Liver (tissue), 8 donors: ENCODE measurements at regions not wholly inside any gene's neighbourhood (a gene's known extent, or its start where the extent isn't known, plus 50 kb on each side); places are given as distances from the start of the nearest gene placed in this dataset.
"Not testable (repeated sequence)": the region's sequence is repeated elsewhere in the genome, so short reads cannot be mapped to it uniquely, and the experiment has no call there.

Source experiments
- DNase-seq: peaks from one replicate; pipeline ENCODE4 v3.0.0-alpha.2; 2017; ENCODE audit warnings: low spot score
- H3K27ac ChIP-seq, 2 donors: one replicate each; pipeline ENCODE4 v1.7.0; 2013; ENCODE audit warnings: inconsistent platforms in 2 of 2, low read length in 2 of 2, control low read depth in 1 of 2, low read depth in 1 of 2, mild to moderate bottlenecking in 1 of 2
- H3K27me3 ChIP-seq, 4 donors: one replicate each; pipeline versions ENCODE4 v1.6.1 to v1.7.0; 2013; ENCODE audit warnings: low read length in 3 of 4, inconsistent platforms in 1 of 4, mild to moderate bottlenecking in 1 of 4, moderate library complexity in 1 of 4; ENCODE audit not compliant: control insufficient read depth in 4 of 4, insufficient read depth in 4 of 4
- H3K36me3 ChIP-seq, 4 donors: one replicate each; pipeline versions ENCODE4 v1.6.1 to v1.7.0; 2013; ENCODE audit warnings: low read length in 3 of 4, mild to moderate bottlenecking in 3 of 4, low read depth in 1 of 4, moderate library complexity in 1 of 4; ENCODE audit not compliant: control insufficient read depth in 4 of 4, insufficient read depth in 3 of 4
- H3K4me1 ChIP-seq, 4 donors: one replicate each; pipeline versions ENCODE4 v1.6.1 to v1.7.0; 2013; ENCODE audit warnings: low read length in 3 of 4, mild to moderate bottlenecking in 3 of 4, moderate library complexity in 1 of 4; ENCODE audit not compliant: control insufficient read depth in 4 of 4, insufficient read depth in 4 of 4
- H3K4me3 ChIP-seq, 3 donors: one replicate each; pipeline versions ENCODE4 v1.6.1 to v1.7.0; 2013; ENCODE audit warnings: low read length in 3 of 3, control low read depth in 1 of 3, low read depth in 1 of 3, mild to moderate bottlenecking in 1 of 3
- H3K9ac ChIP-seq, 2 donors: one replicate each; pipeline ENCODE4 v1.7.0; 2013; ENCODE audit warnings: low read length in 2 of 2, mild to moderate bottlenecking in 2 of 2, moderate library complexity in 2 of 2, control low read depth in 1 of 2, low read depth in 1 of 2
- H3K9me3 ChIP-seq, 4 donors: one replicate each; pipeline versions ENCODE4 v1.6.1 to v1.7.0; 2013; ENCODE audit warnings: low read length in 3 of 4; ENCODE audit not compliant: control insufficient read depth in 4 of 4
- EGR1 ChIP-seq, 2 donors: IDR thresholded peaks; 2 replicates each; pipeline ENCODE4 v1.6.1; 2016 to 2018; ENCODE audit warnings: antibody characterized with exemption in 2 of 2, low read depth in 2 of 2
- FOXA1 ChIP-seq: IDR thresholded peaks from 2 replicates; pipeline ENCODE4 v1.6.1; 2016; ENCODE audit warnings: antibody characterized with exemption
- FOXA2 ChIP-seq: IDR thresholded peaks from 2 replicates; pipeline ENCODE4 v1.6.1; 2016; ENCODE audit warnings: antibody characterized with exemption
- GABPA ChIP-seq, 2 donors: IDR thresholded peaks in 1 of 2; conservative IDR thresholded peaks in 1 of 2; 2 replicates each; pipeline ENCODE4 v1.6.1; 2016; ENCODE audit warnings: antibody characterized with exemption in 2 of 2, mild to moderate bottlenecking in 1 of 2, moderate library complexity in 1 of 2
- HNF4A ChIP-seq, 2 donors: conservative IDR thresholded peaks; 2 replicates each; pipeline ENCODE4 v1.6.1; 2016; ENCODE audit warnings: antibody characterized with exemption in 2 of 2, mild to moderate bottlenecking in 2 of 2
- HNF4G ChIP-seq: IDR thresholded peaks from 2 replicates; pipeline ENCODE4 v1.6.1; 2016; ENCODE audit warnings: antibody characterized with exemption
- NR2F2 ChIP-seq: IDR thresholded peaks from 2 replicates; pipeline ENCODE4 v1.6.1; 2016; ENCODE audit warnings: antibody characterized with exemption
- RAD21 ChIP-seq, 2 donors: IDR thresholded peaks; 2 replicates each; pipeline ENCODE4 v1.6.1; 2016; ENCODE audit warnings: antibody characterized with exemption in 2 of 2, mild to moderate bottlenecking in 2 of 2
- RXRA ChIP-seq, 2 donors: IDR thresholded peaks; 2 replicates each; pipeline ENCODE4 v1.6.1; 2017 to 2018; ENCODE audit warnings: antibody characterized with exemption in 2 of 2, mild to moderate bottlenecking in 1 of 2
- TAF1 ChIP-seq: conservative IDR thresholded peaks from 2 replicates; pipeline ENCODE4 v1.6.1; 2016; ENCODE audit warnings: antibody characterized with exemption, mild to moderate bottlenecking
- YY1 ChIP-seq: IDR thresholded peaks from 2 replicates; pipeline ENCODE4 v1.6.1; 2016; ENCODE audit warnings: antibody characterized with exemption, mild to moderate bottlenecking
- WGBS: extraction: QIAGEN DNeasy Blood & Tissue Kit; methylation state at CpG from one replicate; pipeline ENCODE4 v1.1.7; 2013; 5-methylcytosine and 5-hydroxymethylcytosine counted together
- TF ChIP-seq, protein P1 (sequence below): IDR thresholded peaks from 2 replicates; pipeline ENCODE4 v1.6.1; 2016; ENCODE audit warnings: antibody characterized with exemption, mild to moderate bottlenecking
- TF ChIP-seq, protein P2 (sequence below): IDR thresholded peaks from 2 replicates; pipeline ENCODE4 v1.6.1; 2016; ENCODE audit warnings: antibody characterized with exemption
- TF ChIP-seq, protein P3 (sequence below): IDR thresholded peaks from 2 replicates; pipeline ENCODE4 v1.6.1; 2016; ENCODE audit warnings: antibody characterized with exemption
- TF ChIP-seq, protein P4 (sequence below): fragments of 150-350 bp; IDR thresholded peaks from 2 replicates; pipeline ENCODE4 v1.5.1; 2017; ENCODE audit warnings: improper control_type of control experiment, low read depth, low read length; ENCODE audit not compliant: missing input control
- TF ChIP-seq, protein P5 (sequence below): IDR thresholded peaks from 2 replicates; pipeline ENCODE4 v1.6.1; 2016; ENCODE audit warnings: antibody characterized with exemption
- donor health status: healthy.
- donor health status: healthy.
- donor health status: healthy.
- donor health status: healthy.
- donor health status: healthy.

DNA sequence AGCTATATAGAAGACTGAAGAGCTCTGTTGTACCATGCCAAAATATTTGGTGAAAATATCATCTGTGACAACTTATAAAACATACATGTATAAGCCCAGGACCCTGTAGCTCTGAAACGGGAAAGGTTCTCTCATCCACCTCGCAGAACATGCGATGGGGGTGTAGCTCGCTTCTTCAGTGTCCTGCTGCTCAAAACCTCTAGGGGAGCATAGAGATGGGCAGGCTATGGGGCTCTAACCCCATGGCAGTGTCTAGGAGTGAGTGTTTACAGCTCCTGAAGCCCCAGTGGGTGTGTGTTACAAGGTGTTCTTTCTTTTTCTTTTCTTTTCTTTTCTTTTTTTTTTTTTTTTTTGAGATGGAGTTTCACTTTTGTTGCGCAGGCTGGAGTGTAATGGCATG is 505.2 kb upstream of the SYNCRIP start:
- H3K27ac ChIP-seq: no peak overlapping the region
- TF ChIP-seq, protein P1, sequence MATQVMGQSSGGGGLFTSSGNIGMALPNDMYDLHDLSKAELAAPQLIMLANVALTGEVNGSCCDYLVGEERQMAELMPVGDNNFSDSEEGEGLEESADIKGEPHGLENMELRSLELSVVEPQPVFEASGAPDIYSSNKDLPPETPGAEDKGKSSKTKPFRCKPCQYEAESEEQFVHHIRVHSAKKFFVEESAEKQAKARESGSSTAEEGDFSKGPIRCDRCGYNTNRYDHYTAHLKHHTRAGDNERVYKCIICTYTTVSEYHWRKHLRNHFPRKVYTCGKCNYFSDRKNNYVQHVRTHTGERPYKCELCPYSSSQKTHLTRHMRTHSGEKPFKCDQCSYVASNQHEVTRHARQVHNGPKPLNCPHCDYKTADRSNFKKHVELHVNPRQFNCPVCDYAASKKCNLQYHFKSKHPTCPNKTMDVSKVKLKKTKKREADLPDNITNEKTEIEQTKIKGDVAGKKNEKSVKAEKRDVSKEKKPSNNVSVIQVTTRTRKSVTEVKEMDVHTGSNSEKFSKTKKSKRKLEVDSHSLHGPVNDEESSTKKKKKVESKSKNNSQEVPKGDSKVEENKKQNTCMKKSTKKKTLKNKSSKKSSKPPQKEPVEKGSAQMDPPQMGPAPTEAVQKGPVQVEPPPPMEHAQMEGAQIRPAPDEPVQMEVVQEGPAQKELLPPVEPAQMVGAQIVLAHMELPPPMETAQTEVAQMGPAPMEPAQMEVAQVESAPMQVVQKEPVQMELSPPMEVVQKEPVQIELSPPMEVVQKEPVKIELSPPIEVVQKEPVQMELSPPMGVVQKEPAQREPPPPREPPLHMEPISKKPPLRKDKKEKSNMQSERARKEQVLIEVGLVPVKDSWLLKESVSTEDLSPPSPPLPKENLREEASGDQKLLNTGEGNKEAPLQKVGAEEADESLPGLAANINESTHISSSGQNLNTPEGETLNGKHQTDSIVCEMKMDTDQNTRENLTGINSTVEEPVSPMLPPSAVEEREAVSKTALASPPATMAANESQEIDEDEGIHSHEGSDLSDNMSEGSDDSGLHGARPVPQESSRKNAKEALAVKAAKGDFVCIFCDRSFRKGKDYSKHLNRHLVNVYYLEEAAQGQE: no peak
- TF ChIP-seq TAF1 (no peak), HNF4A (conservative IDR thresholded peaks at IDR 0.05) (no peak), NR2F2 (no peak), RXRA (IDR thresholded peaks at IDR 0.05) (no peak), RAD21 (IDR thresholded peaks at IDR 0.05) (no peak), YY1 (no peak), FOXA2 (no peak)
- 89% methylated on average over 5 of the region's 5 CpGs for WGBS

DNA sequence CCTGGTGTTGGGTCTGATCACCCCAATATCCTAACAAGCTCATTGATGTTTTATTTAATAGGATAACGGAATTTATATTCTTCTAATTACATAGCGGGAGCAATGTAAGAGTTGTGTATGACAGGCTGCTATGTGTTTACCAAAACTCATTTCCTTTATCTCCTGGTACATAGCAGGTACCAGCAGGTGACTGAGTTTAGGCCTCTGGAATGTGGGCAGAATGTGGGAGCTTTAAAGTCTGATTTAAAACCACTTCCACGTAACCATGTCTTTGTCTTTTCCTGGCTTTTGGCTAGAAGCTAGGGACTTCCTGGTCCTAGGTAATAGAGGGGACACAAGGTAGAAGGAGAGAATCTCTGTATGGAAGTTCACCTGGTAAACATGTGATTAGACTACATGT is 504.6 kb upstream of the SYNCRIP start:
- Histone ChIP-seq H3K4me3 (no peak overlapping the region), H3K9ac (no peak overlapping the region), H3K4me1 (no peaks in the 10 kb centered on the region), H3K9me3 (no peaks in the 10 kb centered on the region), H3K36me3 (no peaks in the 10 kb centered on the region), H3K27ac (no peak overlapping the region), H3K27me3 (no peaks in the 10 kb centered on the region)
- WGBS: 95% methylated on average over 3 of the region's 3 CpGs
- DNase-seq: no peak
- TF ChIP-seq YY1 (no peak), HNF4A (conservative IDR thresholded peaks at IDR 0.05) (no peak), HNF4G (no peak), RAD21 (IDR thresholded peaks at IDR 0.05) (no peak), TAF1 (no peak), FOXA2 (no peak), GABPA (IDR thresholded peaks at IDR 0.05 in 1 of 2, conservative IDR thresholded peaks at IDR 0.05 in 1 of 2) (no peak), FOXA1 (no peak), RXRA (IDR thresholded peaks at IDR 0.05) (no peak), EGR1 (IDR thresholded peaks at IDR 0.05; ENCODE audit: low read depth in 2 of 2) (no peak)
- TF ChIP-seq, protein P2, sequence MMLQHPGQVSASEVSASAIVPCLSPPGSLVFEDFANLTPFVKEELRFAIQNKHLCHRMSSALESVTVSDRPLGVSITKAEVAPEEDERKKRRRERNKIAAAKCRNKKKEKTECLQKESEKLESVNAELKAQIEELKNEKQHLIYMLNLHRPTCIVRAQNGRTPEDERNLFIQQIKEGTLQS: no peak
- TF ChIP-seq, protein P3, sequence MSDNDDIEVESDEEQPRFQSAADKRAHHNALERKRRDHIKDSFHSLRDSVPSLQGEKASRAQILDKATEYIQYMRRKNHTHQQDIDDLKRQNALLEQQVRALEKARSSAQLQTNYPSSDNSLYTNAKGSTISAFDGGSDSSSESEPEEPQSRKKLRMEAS: no peak
- TF ChIP-seq, protein P4, sequence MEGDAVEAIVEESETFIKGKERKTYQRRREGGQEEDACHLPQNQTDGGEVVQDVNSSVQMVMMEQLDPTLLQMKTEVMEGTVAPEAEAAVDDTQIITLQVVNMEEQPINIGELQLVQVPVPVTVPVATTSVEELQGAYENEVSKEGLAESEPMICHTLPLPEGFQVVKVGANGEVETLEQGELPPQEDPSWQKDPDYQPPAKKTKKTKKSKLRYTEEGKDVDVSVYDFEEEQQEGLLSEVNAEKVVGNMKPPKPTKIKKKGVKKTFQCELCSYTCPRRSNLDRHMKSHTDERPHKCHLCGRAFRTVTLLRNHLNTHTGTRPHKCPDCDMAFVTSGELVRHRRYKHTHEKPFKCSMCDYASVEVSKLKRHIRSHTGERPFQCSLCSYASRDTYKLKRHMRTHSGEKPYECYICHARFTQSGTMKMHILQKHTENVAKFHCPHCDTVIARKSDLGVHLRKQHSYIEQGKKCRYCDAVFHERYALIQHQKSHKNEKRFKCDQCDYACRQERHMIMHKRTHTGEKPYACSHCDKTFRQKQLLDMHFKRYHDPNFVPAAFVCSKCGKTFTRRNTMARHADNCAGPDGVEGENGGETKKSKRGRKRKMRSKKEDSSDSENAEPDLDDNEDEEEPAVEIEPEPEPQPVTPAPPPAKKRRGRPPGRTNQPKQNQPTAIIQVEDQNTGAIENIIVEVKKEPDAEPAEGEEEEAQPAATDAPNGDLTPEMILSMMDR: no peak
- TF ChIP-seq, protein P5, sequence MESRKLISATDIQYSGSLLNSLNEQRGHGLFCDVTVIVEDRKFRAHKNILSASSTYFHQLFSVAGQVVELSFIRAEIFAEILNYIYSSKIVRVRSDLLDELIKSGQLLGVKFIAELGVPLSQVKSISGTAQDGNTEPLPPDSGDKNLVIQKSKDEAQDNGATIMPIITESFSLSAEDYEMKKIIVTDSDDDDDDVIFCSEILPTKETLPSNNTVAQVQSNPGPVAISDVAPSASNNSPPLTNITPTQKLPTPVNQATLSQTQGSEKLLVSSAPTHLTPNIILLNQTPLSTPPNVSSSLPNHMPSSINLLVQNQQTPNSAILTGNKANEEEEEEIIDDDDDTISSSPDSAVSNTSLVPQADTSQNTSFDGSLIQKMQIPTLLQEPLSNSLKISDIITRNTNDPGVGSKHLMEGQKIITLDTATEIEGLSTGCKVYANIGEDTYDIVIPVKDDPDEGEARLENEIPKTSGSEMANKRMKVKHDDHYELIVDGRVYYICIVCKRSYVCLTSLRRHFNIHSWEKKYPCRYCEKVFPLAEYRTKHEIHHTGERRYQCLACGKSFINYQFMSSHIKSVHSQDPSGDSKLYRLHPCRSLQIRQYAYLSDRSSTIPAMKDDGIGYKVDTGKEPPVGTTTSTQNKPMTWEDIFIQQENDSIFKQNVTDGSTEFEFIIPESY: no peak
- TF ChIP-seq, protein P1: no peak

More for the DNA sequence above, 505.2 kb upstream of the SYNCRIP start:
- no peak for DNase-seq
- Histone ChIP-seq H3K9ac (no peak overlapping the region), H3K4me3 (no peak overlapping the region), H3K36me3 (no peaks in the 10 kb centered on the region), H3K27me3 (no peaks in the 10 kb centered on the region), H3K4me1 (no peaks in the 10 kb centered on the region), H3K9me3 (no peaks in the 10 kb centered on the region)

DNA sequence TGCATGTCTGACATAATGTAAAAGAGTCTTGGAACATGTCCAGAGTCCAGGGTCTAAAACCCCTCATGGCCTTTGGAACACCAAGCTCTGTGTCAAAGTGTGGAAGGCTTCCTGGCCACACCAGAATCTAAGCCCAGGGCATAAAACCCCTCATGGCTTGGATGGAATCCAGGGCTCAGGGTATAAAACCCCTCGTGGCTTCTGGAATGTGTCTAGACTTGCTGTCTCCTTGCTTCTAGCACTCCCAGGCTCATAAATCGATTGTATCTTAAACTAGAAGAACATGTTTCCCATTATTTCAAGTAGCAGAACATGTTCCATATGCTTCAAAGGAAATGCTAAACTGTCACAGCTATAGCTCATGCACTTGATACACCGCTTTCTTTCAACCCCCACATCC is 504.1 kb upstream of the SYNCRIP start:
- not testable (repeated sequence) for DNase-seq, H3K36me3 ChIP-seq, H3K4me3 ChIP-seq, H3K27me3 ChIP-seq, H3K9me3 ChIP-seq, H3K4me1 ChIP-seq, H3K27ac ChIP-seq, H3K9ac ChIP-seq
- 57% methylated on average over 3 of the region's 3 CpGs for WGBS
